CD4-positive, CD25-positive, alpha-beta regulatory T cell (primary cell): ENCODE measurements at regions not wholly inside any gene's neighbourhood (a gene's known extent, or its start where the extent isn't known, plus 50 kb on each side); places are given as distances from the start of the nearest gene placed in this dataset.

ENCODE experiments used
- ATAC-seq, 2 donors: fragments of 150-1000 bp; cut with Tn5 transposase; one replicate each; pipeline ENCODE4 v1.10.0; 2021; ENCODE audit warnings: low read depth in 2 of 2, moderate number of reproducible peaks in 2 of 2, moderate library complexity in 1 of 2
- DNase-seq, 3 donors: peaks; one replicate each; pipeline versions ENCODE4 v3.0.0 to v3.0.0-alpha.2; 2012 to 2022; ENCODE audit warnings: mixed read lengths in 1 of 3
- H3K27ac ChIP-seq: one replicate; pipeline ENCODE4 v1.7.0; 2013; ENCODE audit warnings: mild to moderate bottlenecking, low read length; ENCODE audit not compliant: insufficient read depth, poor library complexity, severe bottlenecking
- H3K27me3 ChIP-seq: one replicate; pipeline ENCODE4 v1.7.0; 2013; ENCODE audit warnings: low read length; ENCODE audit not compliant: control insufficient read depth, insufficient read depth
- H3K36me3 ChIP-seq: one replicate; pipeline ENCODE4 v1.7.0; 2013; ENCODE audit warnings: mild to moderate bottlenecking, low read length, moderate library complexity; ENCODE audit not compliant: control insufficient read depth, insufficient read depth
- H3K4me1 ChIP-seq: 2 replicates; pipeline ENCODE4 v1.7.0; 2013; ENCODE audit warnings: mild to moderate bottlenecking, low read length; ENCODE audit not compliant: insufficient read depth, control insufficient read depth, poor library complexity, severe bottlenecking
- H3K4me3 ChIP-seq: one replicate; pipeline ENCODE4 v1.7.0; 2013; ENCODE audit warnings: low read depth, mild to moderate bottlenecking, low read length, moderate library complexity
- H3K9me3 ChIP-seq, 2 experiments: 1 replicate in 1 of 2; 2 replicates in 1 of 2; pipeline ENCODE4 v1.7.0; 2013; ENCODE audit warnings: low read length in 2 of 2, mild to moderate bottlenecking in 1 of 2, moderate library complexity in 1 of 2; ENCODE audit not compliant: control insufficient read depth in 2 of 2
- H3K27ac Mint-ChIP-seq, 3 donors: one replicate each; pipeline ENCODE4 v1.8.0; 2020 to 2022; ENCODE audit warnings: mild to moderate bottlenecking in 3 of 3, mixed read lengths in 3 of 3, moderate library complexity in 2 of 3
- H3K27me3 Mint-ChIP-seq: one replicate; pipeline ENCODE4 v1.8.0; 2022; ENCODE audit warnings: mild to moderate bottlenecking, mixed read lengths
- H3K36me3 Mint-ChIP-seq: one replicate; pipeline ENCODE4 v1.8.0; 2020; ENCODE audit warnings: mixed read lengths
- H3K4me1 Mint-ChIP-seq, 4 donors: one replicate each; pipeline ENCODE4 v1.8.0; 2020 to 2022; ENCODE audit warnings: mixed read lengths in 4 of 4, mild to moderate bottlenecking in 1 of 4
- H3K4me3 Mint-ChIP-seq, 4 donors: one replicate each; pipeline ENCODE4 v1.8.0; 2020 to 2022; ENCODE audit warnings: mild to moderate bottlenecking in 4 of 4, mixed read lengths in 4 of 4, moderate library complexity in 3 of 4
- H3K9me3 Mint-ChIP-seq, 7 donors: one replicate each; pipeline ENCODE4 v1.8.0; 2020 to 2022; ENCODE audit warnings: mixed read lengths in 7 of 7, mild to moderate bottlenecking in 3 of 7, moderate library complexity in 2 of 7

GRCh38 chr7:13656330-13656729 lies 333.1 kb downstream of the ETV1 start:
- H3K4me1 ChIP-seq = no peaks in the 10 kb centered on the region
- H3K4me3 ChIP-seq = no peak overlapping the region
- H3K36me3 Mint-ChIP-seq = no peaks in the 10 kb centered on the region
- peaks cover 0 to 2% of the 10 kb centered on the region in 2 experiments for H3K9me3 ChIP-seq
- ATAC-seq (no peak), DNase-seq (no peak)
- H3K4me3 Mint-ChIP-seq = no peak overlapping the region
- peaks cover 0 to 21% (median 4%) of the 10 kb centered on the region in 7 donors for H3K9me3 Mint-ChIP-seq
- H3K27me3 Mint-ChIP-seq = no peaks in the 10 kb centered on the region
- H3K27me3 ChIP-seq = no peaks in the 10 kb centered on the region
- no peaks in the 10 kb centered on the region for H3K4me1 Mint-ChIP-seq
- H3K27ac Mint-ChIP-seq = no peak overlapping the region
- H3K36me3 ChIP-seq = no peaks in the 10 kb centered on the region
- H3K27ac ChIP-seq = no peak overlapping the region

- peaks cover 0 to 19% (median 5%) of the 10 kb centered on the region in 7 donors for H3K9me3 Mint-ChIP-seq
- H3K4me3 Mint-ChIP-seq = no peak overlapping the region
- no peak overlapping the region for H3K27ac ChIP-seq
- H3K27ac Mint-ChIP-seq = no peak overlapping the region
- ATAC-seq (no peak), DNase-seq (no peak)
- H3K9me3 ChIP-seq = no peaks in the 10 kb centered on the region
- no peaks in the 10 kb centered on the region for H3K27me3 ChIP-seq
- no peak overlapping the region for H3K4me3 ChIP-seq
- H3K4me1 Mint-ChIP-seq = no peaks in the 10 kb centered on the region
- no peaks in the 10 kb centered on the region for H3K36me3 ChIP-seq
- H3K27me3 Mint-ChIP-seq = no peaks in the 10 kb centered on the region
- no peaks in the 10 kb centered on the region for H3K36me3 Mint-ChIP-seq
- H3K4me1 ChIP-seq = no peaks in the 10 kb centered on the region
Measured at GRCh38 chr7:13673290-13673689, 316.2 kb downstream of the ETV1 start.

GRCh38 chr7:13682626-13683025 lies 306.8 kb downstream of the ETV1 start:
- Mint-ChIP-seq H3K4me3 (no peak overlapping the region), H3K27ac (no peak overlapping the region), H3K9me3 (peaks cover 0 to 7% (median 0%) of the 10 kb centered on the region in 7 donors), H3K27me3 (no peaks in the 10 kb centered on the region), H3K36me3 (no peaks in the 10 kb centered on the region), H3K4me1 (no peaks in the 10 kb centered on the region)
- no peak overlapping the region for H3K27ac ChIP-seq
- no peaks in the 10 kb centered on the region for H3K9me3 ChIP-seq
- DNase-seq = no peak
- no peaks in the 10 kb centered on the region for H3K27me3 ChIP-seq
- no peak overlapping the region for H3K4me3 ChIP-seq
- no peaks in the 10 kb centered on the region for H3K4me1 ChIP-seq
- no peaks in the 10 kb centered on the region for H3K36me3 ChIP-seq
- no peak for ATAC-seq

GRCh38 chr7:13687500-13687899 lies 302.0 kb downstream of the ETV1 start:
- Mint-ChIP-seq H3K4me3 (no peak overlapping the region), H3K27ac (no peak overlapping the region), H3K27me3 (no peaks in the 10 kb centered on the region), H3K36me3 (no peaks in the 10 kb centered on the region), H3K4me1 (no peaks in the 10 kb centered on the region), H3K9me3 (peaks cover 0 to 3% (median 0%) of the 10 kb centered on the region in 7 donors)
- Histone ChIP-seq H3K4me1 (no peaks in the 10 kb centered on the region), H3K4me3 (no peak overlapping the region), H3K27me3 (no peaks in the 10 kb centered on the region), H3K9me3 (no peaks in the 10 kb centered on the region), H3K27ac (no peak overlapping the region), H3K36me3 (no peaks in the 10 kb centered on the region)
- no peak for DNase-seq
- no peak for ATAC-seq

GRCh38 chr7:13692548-13692947 lies 296.9 kb downstream of the ETV1 start:
- Histone ChIP-seq H3K27ac (no peak overlapping the region), H3K27me3 (no peaks in the 10 kb centered on the region), H3K9me3 (no peaks in the 10 kb centered on the region), H3K4me3 (no peak overlapping the region), H3K4me1 (no peaks in the 10 kb centered on the region), H3K36me3 (no peaks in the 10 kb centered on the region)
- ATAC-seq = no peak
- H3K27me3 Mint-ChIP-seq = no peaks in the 10 kb centered on the region
- no peaks in the 10 kb centered on the region for H3K36me3 Mint-ChIP-seq
- H3K4me3 Mint-ChIP-seq = no peak overlapping the region
- H3K4me1 Mint-ChIP-seq = no peaks in the 10 kb centered on the region
- no peak overlapping the region for H3K27ac Mint-ChIP-seq
- DNase-seq = no peak
- H3K9me3 Mint-ChIP-seq = peaks cover 0 to 6% (median 3%) of the 10 kb centered on the region in 7 donors

- ATAC-seq = no peak
- Mint-ChIP-seq H3K27me3 (no peaks in the 10 kb centered on the region), H3K4me1 (no peaks in the 10 kb centered on the region)
Measured at GRCh38 chr7:13702251-13702650, 287.2 kb downstream of the ETV1 start.

GRCh38 chr7:13708670-13709069 lies 280.8 kb downstream of the ETV1 start:
- no peaks in the 10 kb centered on the region for H3K36me3 Mint-ChIP-seq
- Histone ChIP-seq H3K9me3 (no peaks in the 10 kb centered on the region), H3K27me3 (no peaks in the 10 kb centered on the region), H3K4me1 (no peaks in the 10 kb centered on the region), H3K4me3 (no peak overlapping the region), H3K36me3 (no peaks in the 10 kb centered on the region), H3K27ac (no peak overlapping the region)
- ATAC-seq (no peak), DNase-seq (no peak)
- H3K9me3 Mint-ChIP-seq = peaks cover 0 to 6% (median 2%) of the 10 kb centered on the region in 7 donors
- H3K27ac Mint-ChIP-seq = no peak overlapping the region
- H3K27me3 Mint-ChIP-seq = no peaks in the 10 kb centered on the region
- no peak overlapping the region for H3K4me3 Mint-ChIP-seq
- H3K4me1 Mint-ChIP-seq = no peaks in the 10 kb centered on the region

More at GRCh38 chr7:13702251-13702650, 287.2 kb downstream of the ETV1 start:
- Histone ChIP-seq H3K9me3 (no peaks in the 10 kb centered on the region), H3K27me3 (no peaks in the 10 kb centered on the region), H3K36me3 (no peaks in the 10 kb centered on the region), H3K4me3 (no peak overlapping the region), H3K4me1 (no peaks in the 10 kb centered on the region), H3K27ac (no peak overlapping the region)
- no peak overlapping the region for H3K4me3 Mint-ChIP-seq
- peaks cover 0 to 9% (median 1%) of the 10 kb centered on the region in 7 donors for H3K9me3 Mint-ChIP-seq
- no peaks in the 10 kb centered on the region for H3K36me3 Mint-ChIP-seq
- no peak overlapping the region for H3K27ac Mint-ChIP-seq
- DNase-seq = no peak

- ATAC-seq = no peak
- H3K27me3 Mint-ChIP-seq = no peaks in the 10 kb centered on the region
- no peaks in the 10 kb centered on the region for H3K36me3 Mint-ChIP-seq
- peaks cover 0 to 13% (median 4%) of the 10 kb centered on the region in 7 donors for H3K9me3 Mint-ChIP-seq
- H3K27ac Mint-ChIP-seq = no peak overlapping the region
- Histone ChIP-seq H3K4me1 (no peaks in the 10 kb centered on the region), H3K36me3 (no peaks in the 10 kb centered on the region), H3K4me3 (no peak overlapping the region), H3K9me3 (no peaks in the 10 kb centered on the region), H3K27ac (no peak overlapping the region), H3K27me3 (no peaks in the 10 kb centered on the region)
- H3K4me3 Mint-ChIP-seq = no peak overlapping the region
- no peak for DNase-seq
- no peaks in the 10 kb centered on the region for H3K4me1 Mint-ChIP-seq
Measured at GRCh38 chr7:13713092-13713491, 276.4 kb downstream of the ETV1 start.
